22Rv1 (cell line): ENCODE measurements at regions not wholly inside any gene's neighbourhood (a gene's known extent, or its start where the extent isn't known, plus 50 kb on each side); places are given as distances from the start of the nearest gene placed in this dataset.

Source experiments
- ZFX ChIP-seq: fragments of 450-650 bp; IDR thresholded peaks from 2 replicates; pipeline ENCODE4 v1.6.1; 2017; ENCODE audit warnings: antibody characterized with exemption, borderline replicate concordance
- TF ChIP-seq, protein P1 (sequence below): fragments of 450-650 bp; IDR thresholded peaks from 2 replicates; pipeline ENCODE4 v1.5.1; 2017; ENCODE audit warnings: mild to moderate bottlenecking

DNA sequence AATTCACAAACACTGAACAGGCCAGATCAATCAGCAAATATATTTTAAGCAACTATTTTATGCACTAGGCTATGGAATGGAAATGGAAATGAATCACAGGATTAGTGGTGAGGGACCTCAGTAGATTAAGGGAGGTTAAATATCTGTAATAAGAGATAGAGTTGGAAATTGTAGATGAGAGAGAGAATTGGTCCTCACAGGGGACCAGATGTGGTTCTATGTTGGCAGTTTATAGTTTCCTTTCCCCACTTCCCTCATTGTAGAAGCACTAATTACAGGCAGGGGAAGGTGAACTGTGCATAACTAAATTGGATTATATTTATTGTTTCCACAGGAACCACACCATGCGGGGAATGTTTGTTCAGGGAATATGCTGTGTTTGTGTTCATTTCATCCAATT, 496.2 kb downstream of the ARHGEF28 start:
- TF ChIP-seq, protein P1, sequence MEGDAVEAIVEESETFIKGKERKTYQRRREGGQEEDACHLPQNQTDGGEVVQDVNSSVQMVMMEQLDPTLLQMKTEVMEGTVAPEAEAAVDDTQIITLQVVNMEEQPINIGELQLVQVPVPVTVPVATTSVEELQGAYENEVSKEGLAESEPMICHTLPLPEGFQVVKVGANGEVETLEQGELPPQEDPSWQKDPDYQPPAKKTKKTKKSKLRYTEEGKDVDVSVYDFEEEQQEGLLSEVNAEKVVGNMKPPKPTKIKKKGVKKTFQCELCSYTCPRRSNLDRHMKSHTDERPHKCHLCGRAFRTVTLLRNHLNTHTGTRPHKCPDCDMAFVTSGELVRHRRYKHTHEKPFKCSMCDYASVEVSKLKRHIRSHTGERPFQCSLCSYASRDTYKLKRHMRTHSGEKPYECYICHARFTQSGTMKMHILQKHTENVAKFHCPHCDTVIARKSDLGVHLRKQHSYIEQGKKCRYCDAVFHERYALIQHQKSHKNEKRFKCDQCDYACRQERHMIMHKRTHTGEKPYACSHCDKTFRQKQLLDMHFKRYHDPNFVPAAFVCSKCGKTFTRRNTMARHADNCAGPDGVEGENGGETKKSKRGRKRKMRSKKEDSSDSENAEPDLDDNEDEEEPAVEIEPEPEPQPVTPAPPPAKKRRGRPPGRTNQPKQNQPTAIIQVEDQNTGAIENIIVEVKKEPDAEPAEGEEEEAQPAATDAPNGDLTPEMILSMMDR = no peak
- no peak for TF ChIP-seq ZFX
